HG02943 (cell line): ENCODE measurements at regions not wholly inside any gene's neighbourhood (a gene's known extent, or its start where the extent isn't known, plus 50 kb on each side); places are given as distances from the start of the nearest gene placed in this dataset.

Source experiments
- ATAC-seq: cut with Tn5 transposase; IDR thresholded peaks from one replicate; pipeline ENCODE4 v1.9.1; 2021; ENCODE audit warnings: mild to moderate bottlenecking, low read depth, moderate library complexity; ENCODE audit not compliant: unreplicated experiment

DNA sequence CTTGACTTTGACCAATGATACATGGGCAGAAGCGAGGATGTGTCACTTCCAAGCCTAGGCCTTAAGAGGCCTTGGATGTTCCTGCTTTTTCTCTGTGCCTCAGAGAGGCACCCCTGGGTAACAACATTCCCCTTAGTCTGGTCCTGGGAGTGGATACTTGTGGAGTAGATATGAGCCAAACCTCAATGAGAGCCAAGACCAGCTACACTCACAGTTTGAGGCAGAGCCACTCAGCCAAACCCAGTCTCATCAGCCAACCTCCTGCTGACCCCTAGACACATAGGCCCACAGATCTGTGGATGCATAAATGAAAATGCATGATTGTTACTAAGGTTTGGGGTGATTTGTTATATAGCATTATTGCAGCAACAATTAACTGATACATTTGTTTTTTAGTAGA is 114.2 kb downstream of the ZNF621 start:
- ATAC-seq, result no peak

- ATAC-seq, result no peak
Observed at GRCh38 chr3:40642812-40643211, 118.1 kb downstream of the ZNF621 start.

GRCh38 chr3:40645883-40646282 is 121.1 kb downstream of the ZNF621 start:
- ATAC-seq, result no peak

- ATAC-seq, result no peak
Observed at GRCh38 chr3:40649346-40649745, 124.6 kb downstream of the ZNF621 start.

- ATAC-seq, result no peak
Observed at GRCh38 chr3:40652072-40652471, 127.3 kb downstream of the ZNF621 start.

DNA sequence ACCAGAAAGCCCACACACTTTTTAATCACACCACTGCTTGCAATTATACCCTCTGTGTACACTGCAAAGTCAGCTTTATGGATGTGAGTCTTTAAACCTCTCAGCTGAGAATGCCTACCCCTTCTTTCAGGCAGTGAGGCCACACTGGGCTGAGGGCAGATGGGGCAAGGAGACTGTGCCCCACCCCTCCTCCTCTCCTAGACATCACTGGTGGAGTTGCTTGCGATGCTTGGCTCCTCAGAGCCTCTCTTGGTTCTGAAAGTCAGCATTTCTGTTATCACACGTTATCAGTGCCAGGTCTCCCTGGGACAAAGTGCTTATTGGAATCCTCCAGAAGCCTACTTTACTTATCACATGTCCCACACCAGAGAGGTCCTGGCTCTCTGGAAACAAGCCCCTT is 128.2 kb downstream of the ZNF621 start:
- ATAC-seq, result no peak

GRCh38 chr3:40653878-40654277 is 129.1 kb downstream of the ZNF621 start:
- no peak for ATAC-seq

DNA sequence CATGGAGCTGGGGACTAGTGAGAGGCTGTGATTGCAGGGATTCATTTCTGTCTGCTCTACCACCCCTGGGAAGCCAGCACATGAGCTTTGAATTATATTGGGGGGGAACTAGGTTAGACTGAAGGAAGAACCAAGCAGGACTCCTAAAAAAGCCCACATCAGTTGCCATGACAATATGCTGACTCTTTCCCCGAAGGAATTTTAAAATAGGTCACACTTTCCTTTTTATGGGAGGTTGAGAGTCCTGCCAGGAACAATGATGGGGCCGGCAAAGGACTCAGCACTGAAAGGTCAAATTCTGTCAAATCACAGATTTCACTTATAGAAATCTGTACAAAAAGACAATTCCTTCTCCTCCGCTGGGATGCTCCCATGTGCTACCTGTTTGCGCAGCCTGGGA is 130.8 kb downstream of the ZNF621 start:
- ATAC-seq, result no peak

DNA sequence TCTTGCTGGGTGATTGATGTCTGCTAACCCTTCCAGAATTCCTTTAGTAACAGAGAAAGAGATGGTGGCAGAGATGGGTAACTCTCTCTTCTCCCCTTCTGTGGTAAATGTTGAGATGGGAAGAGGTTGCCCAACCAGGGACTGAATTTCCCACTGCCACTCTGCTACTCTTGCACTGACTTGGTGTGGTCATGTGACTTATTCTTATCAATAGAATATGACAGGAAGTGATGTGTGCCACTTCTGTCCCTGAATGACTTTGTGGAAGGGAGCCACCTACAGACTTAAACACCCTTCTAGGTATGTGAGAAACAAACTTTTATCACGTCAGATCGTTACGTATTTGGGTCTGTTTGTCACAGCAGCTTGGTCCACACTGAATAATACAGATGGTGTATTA is 132.9 kb downstream of the ZNF621 start:
- no peak for ATAC-seq

- no peak for ATAC-seq
Observed at GRCh38 chr3:40658305-40658704, 133.5 kb downstream of the ZNF621 start.

DNA sequence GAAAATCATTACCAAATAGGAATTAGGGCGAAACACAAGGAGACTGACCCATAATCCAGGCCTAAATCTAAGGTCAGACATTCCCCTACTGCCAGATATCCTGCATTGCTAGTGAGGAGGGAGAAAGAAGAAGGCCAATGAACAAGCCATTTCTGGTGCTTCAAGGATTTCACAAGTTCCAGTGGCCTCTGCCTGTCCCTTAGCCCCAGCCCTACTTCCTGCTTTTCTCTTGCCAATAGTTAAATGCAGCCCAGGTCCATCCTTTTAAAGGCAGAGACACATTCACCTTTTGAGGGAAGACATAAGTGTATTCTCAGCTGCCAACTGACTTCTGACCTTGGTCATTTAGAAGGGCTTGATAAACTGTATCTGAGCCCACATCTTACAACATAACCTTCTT is 135.8 kb downstream of the ZNF621 start:
- no peak for ATAC-seq

- no peak for ATAC-seq
Observed at GRCh38 chr3:40661284-40661683, 136.5 kb downstream of the ZNF621 start.

DNA sequence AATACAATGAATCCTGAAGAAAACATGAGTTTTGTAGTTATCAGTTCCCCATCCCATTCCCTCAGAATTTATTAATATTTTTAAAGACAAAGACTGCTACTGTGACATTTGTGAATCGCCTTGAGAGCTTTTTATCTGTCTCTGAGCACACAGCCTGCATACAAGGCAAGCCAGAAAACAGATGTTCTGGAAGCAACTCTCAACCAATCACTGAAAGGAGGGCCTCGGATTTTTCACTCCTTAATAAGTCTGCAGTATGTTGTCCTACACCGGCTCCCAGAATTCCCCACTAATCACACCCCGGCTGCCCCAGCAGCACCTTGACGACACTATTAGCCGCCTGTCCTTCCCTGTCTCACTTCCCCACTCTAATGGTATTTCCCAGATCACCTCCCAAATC is 138.5 kb downstream of the ZNF621 start:
- no peak for ATAC-seq

DNA sequence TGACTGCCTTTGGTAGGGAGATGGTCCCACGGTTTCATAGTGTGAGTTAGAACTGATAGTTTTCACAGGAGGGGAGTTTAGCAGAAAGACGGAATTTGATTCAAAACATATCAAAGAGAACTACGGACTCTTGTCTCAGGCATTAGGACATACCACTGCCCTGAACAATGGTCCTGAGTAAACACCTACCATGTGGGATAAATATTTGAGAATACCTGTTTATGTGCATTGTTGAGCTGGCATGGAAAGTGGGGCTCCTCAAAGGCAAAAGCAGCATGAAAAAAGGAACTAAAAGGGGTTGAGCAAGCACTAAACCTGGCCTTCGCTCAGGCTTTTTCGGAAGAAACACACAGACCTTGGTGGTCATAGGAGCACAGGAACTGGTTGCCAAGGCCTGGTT is 144.4 kb downstream of the ZNF621 start:
- no peak for ATAC-seq

DNA sequence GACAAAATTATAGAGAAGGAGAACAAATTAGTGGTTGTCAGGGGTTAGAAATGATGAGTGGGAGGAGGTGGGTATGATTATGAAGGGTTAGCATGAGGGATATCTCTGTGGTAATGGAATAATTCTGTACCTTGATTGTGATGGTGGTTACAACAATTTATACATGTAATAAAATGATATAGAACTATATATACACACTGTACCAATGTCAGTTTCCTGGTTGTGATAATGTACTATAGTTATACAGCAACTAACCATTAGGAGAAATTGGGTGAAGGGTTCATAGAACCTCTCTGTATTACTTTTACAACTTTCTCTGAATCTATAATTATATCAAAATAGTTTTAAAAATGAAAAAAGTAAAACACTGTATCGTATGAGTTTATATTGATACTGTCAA is 148.1 kb downstream of the ZNF621 start:
- no peak for ATAC-seq

DNA sequence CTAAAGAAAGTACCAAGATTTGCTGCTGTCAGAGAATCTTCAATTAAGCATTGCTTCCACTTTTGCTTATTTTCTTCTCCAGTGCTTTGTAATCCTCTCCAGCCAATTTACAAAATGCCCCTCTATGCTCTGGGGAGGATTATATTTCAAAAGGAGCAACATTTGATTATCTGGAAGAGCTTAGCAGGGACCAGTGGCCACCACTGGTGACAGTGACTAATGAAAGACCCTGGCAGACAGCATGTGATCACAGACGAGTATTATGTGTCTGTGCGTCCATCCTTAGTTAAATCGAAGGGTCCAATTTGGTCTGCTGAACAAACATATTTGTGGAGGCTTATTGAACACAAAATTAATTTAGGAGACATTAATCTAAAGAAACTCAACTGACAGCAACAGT is 152.6 kb downstream of the ZNF621 start:
- ATAC-seq, result no peak

- no peak for ATAC-seq
Observed at GRCh38 chr3:40677749-40678148, 153.0 kb downstream of the ZNF621 start.

GRCh38 chr3:40679290-40679689 is 154.5 kb downstream of the ZNF621 start:
- no peak for ATAC-seq

DNA sequence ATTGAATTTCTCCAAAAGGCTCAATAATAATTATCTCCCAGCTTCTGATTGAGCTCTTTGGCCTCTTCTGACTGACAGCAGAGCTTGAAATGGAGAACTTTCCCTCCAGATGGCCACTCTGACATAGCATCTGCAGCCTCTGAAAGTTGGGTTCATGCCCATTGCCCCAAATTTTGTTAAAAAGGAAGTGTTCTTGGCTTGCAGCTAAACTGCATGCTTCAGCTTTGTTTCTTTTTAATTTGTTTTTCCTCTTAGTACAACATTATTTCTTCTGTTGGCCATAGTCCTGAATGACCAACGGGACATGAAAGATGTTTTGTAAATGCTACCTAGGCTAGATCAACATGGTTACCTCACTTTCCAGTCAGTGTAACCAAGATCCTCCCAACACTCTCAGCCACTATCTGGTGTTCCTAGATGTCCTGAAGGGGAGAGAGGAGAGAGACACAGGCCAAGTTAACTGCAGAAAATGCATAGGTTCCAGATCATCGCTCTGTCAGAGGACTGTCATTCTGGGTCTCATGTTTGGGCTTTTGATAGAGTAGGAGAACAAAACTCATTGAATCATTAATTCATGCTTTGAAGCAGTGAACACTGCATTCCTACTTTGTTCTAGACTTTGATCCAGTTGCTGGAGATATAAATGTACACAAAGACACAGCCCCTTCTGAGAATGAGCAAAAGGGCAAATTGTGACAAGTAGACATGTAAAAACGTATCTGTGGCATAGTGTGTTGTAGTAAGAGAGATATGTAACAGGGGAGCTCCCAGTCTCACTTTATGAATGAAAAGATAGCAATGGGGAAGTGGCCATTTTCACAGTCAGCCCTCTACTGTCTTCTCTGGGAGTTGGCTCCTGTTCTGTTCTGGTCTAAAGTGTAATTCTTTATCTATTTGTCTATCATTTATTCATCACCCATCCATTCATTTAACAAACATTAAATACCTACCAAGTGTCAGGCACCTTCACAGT is 156.2 kb downstream of the ZNF621 start:
- no peak for ATAC-seq

- ATAC-seq, result no peak
Observed at GRCh38 chr3:40681658-40682055, 156.9 kb downstream of the ZNF621 start.

DNA sequence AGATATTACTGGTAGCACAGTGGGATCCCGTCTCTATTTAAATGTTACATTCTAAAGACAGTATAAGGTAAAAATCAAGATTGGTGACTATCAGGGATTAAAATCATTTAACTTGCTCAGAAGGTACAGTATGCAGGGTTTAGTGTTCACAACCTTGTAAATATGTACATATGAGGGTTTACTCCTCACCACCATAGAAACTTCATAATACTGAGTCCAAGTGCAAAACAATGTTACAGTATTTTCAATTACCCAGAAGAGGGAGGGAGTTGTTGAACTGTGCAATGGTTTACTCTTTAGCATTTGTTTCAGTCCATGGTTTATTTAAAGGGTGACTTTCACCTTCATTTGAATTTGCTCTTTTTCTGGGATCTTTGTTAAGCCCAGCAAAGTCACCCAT is 165.1 kb downstream of the ZNF621 start:
- ATAC-seq, result no peak

GRCh38 chr3:40690749-40691451 is 166.1 kb downstream of the ZNF621 start:
- no peak for ATAC-seq
